MM.1S (cell line): ENCODE measurements at regions not wholly inside any gene's neighbourhood (a gene's known extent, or its start where the extent isn't known, plus 50 kb on each side); places are given as distances from the start of the nearest gene placed in this dataset.
"Not testable (repeated sequence)": the region's sequence is repeated elsewhere in the genome, so short reads cannot be mapped to it uniquely, and the experiment has no call there.

Experiments
- CTCF ChIP-seq: fragments of 300-600 bp; sonication (generic); IDR thresholded peaks from 2 replicates; pipeline ENCODE4 v1.5.1; 2016; ENCODE audit warnings: antibody characterized with exemption, low read length, mixed read lengths
- EZH2 ChIP-seq: fragments of 300-600 bp; sonication (generic); optimal IDR thresholded peaks from 2 replicates; pipeline ENCODE3; 2017; ENCODE audit warnings: low read depth, mild to moderate bottlenecking, antibody characterized with exemption, low read length, mixed read lengths
- EZH2phosphoT487 ChIP-seq: fragments of 300-600 bp; sonication (generic); IDR thresholded peaks from 2 replicates; pipeline ENCODE4 v1.6.1; 2018; ENCODE audit warnings: antibody characterized with exemption, low read length

GRCh38 chr15:20991253-20991652 lies 125.1 kb upstream of the POTEB2 start:
- TF ChIP-seq CTCF, EZH2, EZH2phosphoT487: not testable (repeated sequence)
